ENCODE measurements at regions not wholly inside any gene's neighbourhood (a gene's known extent, or its start where the extent isn't known, plus 50 kb on each side); places are given as distances from the start of the nearest gene placed in this dataset.

- DNase-seq (ENCODE audit: low spot score), result no peak
- Mint-ChIP-seq H3K36me3 (ENCODE audit: low read depth, unreplicated experiment) (peaks cover 4% of the 10 kb centered on the region), H3K9me3 (ENCODE audit: unreplicated experiment) (no peaks in the 10 kb centered on the region), H3K27ac (ENCODE audit: unreplicated experiment) (no peak overlapping the region), H3K4me3 (ENCODE audit: unreplicated experiment) (no peak overlapping the region), H3K4me1 (ENCODE audit: unreplicated experiment) (peaks cover 21% of the 10 kb centered on the region), H3K27me3 (ENCODE audit: unreplicated experiment) (no peaks in the 10 kb centered on the region)
- TF ChIP-seq CTCF (IDR thresholded peaks at IDR 0.05; ENCODE audit: unreplicated experiment), result no peak
These were observed 237.9 kb downstream of the NFKBIZ start for GRCh38 chr3:102087236-102087635.

DNA sequence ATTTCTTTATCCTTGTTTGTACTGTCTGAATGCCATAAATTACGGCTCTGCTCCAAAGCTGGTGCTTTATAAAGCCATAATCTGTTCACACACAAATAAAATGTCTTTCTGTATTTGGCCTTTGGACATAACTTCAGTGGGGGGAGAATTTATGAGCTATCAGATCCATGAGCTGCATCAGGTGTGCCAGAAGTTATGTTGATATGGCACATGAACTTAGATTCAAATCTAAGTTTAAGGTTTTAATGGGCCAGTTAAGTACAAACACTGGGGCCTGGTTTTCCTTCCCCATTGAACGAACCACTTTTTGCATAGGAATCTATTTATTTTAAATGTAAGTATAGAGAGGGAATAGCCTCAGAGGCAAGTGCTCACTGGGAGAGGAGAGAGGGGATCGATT, 239.9 kb downstream of the NFKBIZ start:
- TF ChIP-seq CTCF (IDR thresholded peaks at IDR 0.05; ENCODE audit: unreplicated experiment), result no peak
- Mint-ChIP-seq H3K36me3 (ENCODE audit: low read depth, unreplicated experiment) (peaks cover 4% of the 10 kb centered on the region), H3K4me3 (ENCODE audit: unreplicated experiment) (no peak overlapping the region), H3K27ac (ENCODE audit: unreplicated experiment) (no peak overlapping the region), H3K4me1 (ENCODE audit: unreplicated experiment) (peaks cover 30% of the 10 kb centered on the region), H3K9me3 (ENCODE audit: unreplicated experiment) (no peaks in the 10 kb centered on the region), H3K27me3 (ENCODE audit: unreplicated experiment) (peaks cover 1% of the 10 kb centered on the region)
- DNase-seq (ENCODE audit: low spot score), result no peak

DNA sequence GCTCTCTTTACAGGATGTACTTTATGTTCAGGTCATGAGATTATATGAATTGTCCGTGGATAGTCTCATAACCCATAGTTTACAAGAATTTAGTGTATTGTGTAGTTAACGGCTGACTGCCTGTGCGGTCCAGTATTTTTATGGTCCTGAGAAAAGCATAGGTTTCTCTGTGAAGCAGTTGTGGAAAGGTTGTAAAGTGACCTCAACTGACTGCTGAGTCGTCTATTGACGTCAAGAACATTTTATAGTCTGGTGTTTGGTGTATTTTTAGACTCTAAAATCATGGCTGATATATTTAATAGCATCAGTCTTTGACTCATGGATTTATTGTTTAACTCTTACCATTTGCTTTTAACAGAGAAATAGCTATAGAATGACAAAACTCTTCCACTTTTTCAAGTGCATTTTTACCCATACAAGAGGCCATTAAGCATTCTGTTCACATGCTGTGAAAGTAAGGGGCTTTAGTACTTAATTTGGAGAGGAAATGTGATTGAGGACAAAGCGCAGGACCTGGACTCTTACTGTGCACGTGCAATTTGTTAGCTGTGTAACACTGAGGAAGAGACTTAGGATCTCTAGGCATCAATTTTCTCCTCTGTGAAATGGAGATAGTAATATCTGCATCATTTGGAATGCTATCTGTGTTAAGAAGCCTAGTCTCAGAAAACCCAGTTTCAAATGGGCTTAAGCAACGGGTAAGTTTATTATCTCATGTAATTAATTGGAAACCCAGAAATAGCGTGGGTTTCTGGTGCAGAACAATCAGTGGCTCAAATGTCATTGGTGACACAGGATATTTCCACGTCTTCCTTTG, 240.8 kb downstream of the NFKBIZ start:
- no peak for TF ChIP-seq CTCF (IDR thresholded peaks at IDR 0.05; ENCODE audit: unreplicated experiment)
- peaks cover 30% of the 10 kb centered on the region for H3K4me1 Mint-ChIP-seq (ENCODE audit: unreplicated experiment)
- no peak overlapping the region for H3K27ac Mint-ChIP-seq (ENCODE audit: unreplicated experiment)
- no peak overlapping the region for H3K4me3 Mint-ChIP-seq (ENCODE audit: unreplicated experiment)
- H3K27me3 Mint-ChIP-seq (ENCODE audit: unreplicated experiment), result peaks cover 1% of the 10 kb centered on the region
- peaks cover 4% of the 10 kb centered on the region for H3K36me3 Mint-ChIP-seq (ENCODE audit: low read depth, unreplicated experiment)
- DNase-seq (ENCODE audit: low spot score), result no peak
- H3K9me3 Mint-ChIP-seq (ENCODE audit: unreplicated experiment), result no peaks in the 10 kb centered on the region

DNA sequence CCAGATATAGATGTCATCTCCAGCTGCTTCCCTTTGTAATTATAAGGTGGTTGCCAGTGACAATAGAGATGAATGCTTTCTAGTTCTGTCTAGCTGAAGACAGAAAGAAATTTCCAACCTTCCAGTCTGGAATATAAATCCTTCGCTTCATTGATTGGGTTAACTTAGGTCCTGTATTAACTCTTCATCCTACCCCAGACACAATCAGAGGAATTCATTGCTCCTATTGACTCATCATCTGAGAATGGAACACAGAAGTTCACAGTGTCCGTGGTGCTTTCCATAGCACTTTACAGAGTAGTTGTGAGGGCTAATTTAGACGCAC, 241.4 kb downstream of the NFKBIZ start:
- DNase-seq (ENCODE audit: low spot score), result no peak
- no peak for TF ChIP-seq CTCF (IDR thresholded peaks at IDR 0.05; ENCODE audit: unreplicated experiment)
- Mint-ChIP-seq H3K27me3 (ENCODE audit: unreplicated experiment) (peaks cover 1% of the 10 kb centered on the region), H3K4me3 (ENCODE audit: unreplicated experiment) (no peak overlapping the region), H3K27ac (ENCODE audit: unreplicated experiment) (no peak overlapping the region), H3K36me3 (ENCODE audit: low read depth, unreplicated experiment) (peaks cover 4% of the 10 kb centered on the region), H3K4me1 (ENCODE audit: unreplicated experiment) (peaks cover 30% of the 10 kb centered on the region), H3K9me3 (ENCODE audit: unreplicated experiment) (no peaks in the 10 kb centered on the region)

GRCh38 chr3:102091358-102091757, 242.0 kb downstream of the NFKBIZ start:
- Mint-ChIP-seq H3K27ac (ENCODE audit: unreplicated experiment) (no peak overlapping the region), H3K9me3 (ENCODE audit: unreplicated experiment) (no peaks in the 10 kb centered on the region), H3K4me3 (ENCODE audit: unreplicated experiment) (no peak overlapping the region), H3K27me3 (ENCODE audit: unreplicated experiment) (peaks cover 1% of the 10 kb centered on the region), H3K4me1 (ENCODE audit: unreplicated experiment) (peaks cover 30% of the 10 kb centered on the region), H3K36me3 (ENCODE audit: low read depth, unreplicated experiment) (peaks cover 4% of the 10 kb centered on the region)
- no peak for TF ChIP-seq CTCF (IDR thresholded peaks at IDR 0.05; ENCODE audit: unreplicated experiment)
- no peak for DNase-seq (ENCODE audit: low spot score)
